Heart right ventricle (tissue), 16 donors: ENCODE measurements at regions not wholly inside any gene's neighbourhood (a gene's known extent, or its start where the extent isn't known, plus 50 kb on each side); places are given as distances from the start of the nearest gene placed in this dataset.

ENCODE experiments used
- ATAC-seq, 8 donors: fragments of 200-7000 bp; cut with Tn5 transposase; one replicate each; pipeline ENCODE4 v1.9.1; 2020; ENCODE audit warnings: mild to moderate bottlenecking in 8 of 8, moderate library complexity in 8 of 8, moderate number of reproducible peaks in 1 of 8
- DNase-seq, 2 donors: peaks; one replicate each; pipeline ENCODE4 v3.0.0-alpha.2; 2020
- H3K27ac ChIP-seq, 10 donors: fragments of 200-600 bp; sonication (generic) in 2 of 10; one replicate each; pipeline versions ENCODE4 v1.5.0 to v1.8.0; 2020 to 2022; ENCODE audit warnings: mild to moderate bottlenecking in 3 of 10
- H3K27me3 ChIP-seq, 7 donors: fragments of 200-600 bp; one replicate each; pipeline ENCODE4 v1.8.0; 2021 to 2022; ENCODE audit warnings: mild to moderate bottlenecking in 2 of 7
- H3K36me3 ChIP-seq, 9 donors: fragments of 200-600 bp; sonication (generic) in 1 of 9; one replicate each; pipeline versions ENCODE4 v1.5.0 to v1.8.0; 2020 to 2022; ENCODE audit warnings: mild to moderate bottlenecking in 2 of 9
- H3K4me1 ChIP-seq, 9 donors: fragments of 200-600 bp; sonication (generic) in 1 of 9; one replicate each; pipeline versions ENCODE4 v1.5.0 to v1.8.0; 2020 to 2022; ENCODE audit warnings: mild to moderate bottlenecking in 4 of 9
- H3K4me3 ChIP-seq, 10 donors: fragments of 200-600 bp; sonication (generic) in 2 of 10; one replicate each; pipeline versions ENCODE4 v1.5.0 to v1.8.0; 2020 to 2022; ENCODE audit warnings: mild to moderate bottlenecking in 7 of 10, moderate library complexity in 2 of 10
- H3K9me3 ChIP-seq, 11 donors: fragments of 200-600 bp in 10 of 11; sonication (generic) in 2 of 11; one replicate each; pipeline versions ENCODE4 v1.5.0 to v1.8.0; 2013 to 2022; ENCODE audit warnings: mild to moderate bottlenecking in 2 of 11, control low read depth in 1 of 11, moderate library complexity in 1 of 11
- CTCF ChIP-seq, 9 donors: fragments of 200-600 bp; sonication (generic) in 2 of 9; IDR thresholded peaks; one replicate each; pipeline versions ENCODE4 v1.5.0 to v1.8.0; 2021 to 2022; ENCODE audit warnings: antibody characterized with exemption in 9 of 9, mild to moderate bottlenecking in 5 of 9, moderate library complexity in 1 of 9
- WGBS, 2 donors: extraction: QIAGEN DNeasy Blood & Tissue Kit; methylation state at CpG; one replicate each; pipeline ENCODE4 v1.1.7; 2013; ENCODE audit warnings: inconsistent platforms in 1 of 2; 5-methylcytosine and 5-hydroxymethylcytosine counted together
- intact Hi-C, 10 donors: fragments of 100-400 bp; cut with DNase I; formaldehyde crosslinking; loops; one replicate each; pipeline versions ENCODE4 v1.11.1 to v1.14.2; 2022
- donor health status: Arrhythmogenic right ventricular cardiomyopathy.
- donor health status: ischemic (EF 13 %, LVEDD 7.1; RV severe dilation, severe dysfunction).
- donor health status: healthy with polysubstance abuse.
- donor health status: DM: no; HTN: yes; CAD: no.
- donor health status: DM: no; HTN: no; CAD: no.
- donor health status: ischemic (EF 25% LVEDD 6.9; RV normal size, moderate dysfunction).
- donor health status: ischemic (EF 25% LVEDD 5.7; RV mildly dilated, moderate dysfunction).
- donor health status: healthy.
- donor health status: DM: yes; HTN: yes; CAD: no.
- donor health status: Ischemic cardiomyopathy.
- donor health status: ischemic (EF 35%, LVEDD 5.7; RV mildly dilated, moderate dysfunction).
- donor health status: nonischemic (EF 11% LVEDD 7.7; RV severe dilation, severe dysfunction).
- donor health status: DM: yes; HTN: yes; CAD: no.
- donor health status: PGD.
- donor health status: ischemic (EF 29% LVEDD 5.4; RV normal size, mild dysfunction).
- donor health status: nonischemic (EF 23%, LVEDD 6.1; RV moderate dilation, normal function).

- Histone ChIP-seq H3K4me3 (no peak overlapping the region), H3K36me3 (no peaks in the 10 kb centered on the region), H3K4me1 (no peaks in the 10 kb centered on the region), H3K9me3 (peaks cover 0 to 42% (median 0%) of the 10 kb centered on the region in 11 donors), H3K27me3 (no peaks in the 10 kb centered on the region), H3K27ac (no peak overlapping the region)
- DNase-seq (no peak), ATAC-seq (no peak)
- no peak for TF ChIP-seq CTCF (IDR thresholded peaks at IDR 0.05)
- intact Hi-C loops = no loop called here
- whole genome bisulfite sequencing, 2 donors = 73 to 87% methylated on average over 3 of the region's 3 CpGs
Measured at GRCh38 chr13:86052141-86052540, 252.9 kb upstream of the SLITRK6 start.

- Histone ChIP-seq H3K27me3 (no peaks in the 10 kb centered on the region), H3K4me3 (no peak overlapping the region), H3K4me1 (no peaks in the 10 kb centered on the region), H3K36me3 (no peaks in the 10 kb centered on the region), H3K9me3 (peaks cover 0 to 42% (median 0%) of the 10 kb centered on the region in 11 donors), H3K27ac (no peak overlapping the region)
- no peak for TF ChIP-seq CTCF (IDR thresholded peaks at IDR 0.05)
- no peak for ATAC-seq
- WGBS, 2 donors = 75 to 77% methylated on average over 5 of the region's 5 CpGs
- no peak for DNase-seq
- intact Hi-C loops = no loop called here
Measured at GRCh38 chr13:86051134-86052103, 252.2 kb upstream of the SLITRK6 start.

- Histone ChIP-seq H3K4me3 (no peak overlapping the region), H3K4me1 (no peaks in the 10 kb centered on the region), H3K27me3 (no peaks in the 10 kb centered on the region), H3K27ac (no peak overlapping the region), H3K9me3 (peaks cover 0 to 22% (median 0%) of the 10 kb centered on the region in 11 donors), H3K36me3 (no peaks in the 10 kb centered on the region)
- 55 to 68% methylated on average over 3 of the region's 3 CpGs for WGBS, 2 donors
- no peak for DNase-seq
- intact Hi-C loops = no loop called here
- ATAC-seq = no peak
- no peak for TF ChIP-seq CTCF (IDR thresholded peaks at IDR 0.05)
Measured at GRCh38 chr13:86038490-86038889, 239.3 kb upstream of the SLITRK6 start.

- 5 to 6% methylated on average over 3 of the region's 3 CpGs for WGBS, 2 donors
- Histone ChIP-seq H3K27ac (no peak overlapping the region), H3K9me3 (peaks cover 0 to 8% (median 0%) of the 10 kb centered on the region in 11 donors), H3K36me3 (no peaks in the 10 kb centered on the region), H3K4me3 (no peak overlapping the region), H3K27me3 (no peaks in the 10 kb centered on the region), H3K4me1 (peaks cover 0 to 10% (median 0%) of the 10 kb centered on the region in 9 donors)
- no peak for DNase-seq
- no peak for TF ChIP-seq CTCF (IDR thresholded peaks at IDR 0.05)
- no peak for ATAC-seq
- intact Hi-C loops = no loop called here
Measured at GRCh38 chr13:86020351-86021002, 221.3 kb upstream of the SLITRK6 start.
